Panc1 (cell line): ENCODE measurements at regions not wholly inside any gene's neighbourhood (a gene's known extent, or its start where the extent isn't known, plus 50 kb on each side); places are given as distances from the start of the nearest gene placed in this dataset.

Experiments
- ATAC-seq: fragments of 200-7000 bp; cut with Tn5 transposase; 2 replicates; pipeline ENCODE4 v1.9.1; 2020; ENCODE audit warnings: mild to moderate bottlenecking, moderate library complexity
- BruUV-seq: library from RNA; stranded (reverse); fragments of 400-500 nt; replicated peaks from 2 replicates; lab custom pipeline; 2021; lab: Mats Ljungman, UMichigan
- CTCF ChIA-PET: fragments of 300-600 bp; sonication (Branson Sonifier 250); formaldehyde crosslinking; loops from one replicate; lab custom pipeline; 2022; ENCODE audit warnings: antibody characterized with exemption; lab: Charles Lee
- POLR2A ChIA-PET: fragments of 300-600 bp; sonication (Branson Sonifier 250); formaldehyde crosslinking; loops from one replicate; lab custom pipeline; 2022; ENCODE audit warnings: antibody characterized with exemption; lab: Charles Lee
- DNase-seq: peaks from one replicate; pipeline ENCODE4 v3.0.0-alpha.2; 2010; ENCODE audit warnings: low read depth, low spot score
- H3K27ac ChIP-seq: 2 replicates; pipeline ENCODE4 v1.5.1; 2011; ENCODE audit warnings: mild to moderate bottlenecking, low read length, inconsistent platforms
- H3K27me3 ChIP-seq: fragments of 200-500 bp; sonication (Bioruptor generic); 2 replicates; pipeline ENCODE4 v1.6.0; 2014; ENCODE audit warnings: low read length, inconsistent platforms; ENCODE audit not compliant: control insufficient read depth, insufficient read depth
- H3K36me3 ChIP-seq: fragments of 200-500 bp; sonication (Bioruptor generic); 2 replicates; pipeline ENCODE4 v1.5.1; 2014; ENCODE audit warnings: inconsistent platforms, mild to moderate bottlenecking, low read length, moderate library complexity; ENCODE audit not compliant: control insufficient read depth, insufficient read depth
- H3K4me1 ChIP-seq: 2 replicates; pipeline ENCODE4 v1.5.1; 2011; ENCODE audit warnings: inconsistent platforms, mild to moderate bottlenecking, low read length, moderate library complexity; ENCODE audit not compliant: control insufficient read depth, insufficient read depth
- H3K4me3 ChIP-seq, 2 experiments: 2 replicates each; pipeline ENCODE4 v1.5.1; 2011 to 2012; ENCODE audit warnings: low read depth in 2 of 2, low read length in 2 of 2, mild to moderate bottlenecking in 2 of 2, inconsistent platforms in 1 of 2, moderate library complexity in 1 of 2
- H3K9me3 ChIP-seq: fragments of 200-500 bp; sonication (Bioruptor generic); 2 replicates; pipeline ENCODE4 v1.5.1; 2014; ENCODE audit warnings: low read depth, mild to moderate bottlenecking, inconsistent platforms, low read length, moderate library complexity; ENCODE audit not compliant: control insufficient read depth, insufficient read depth
- POLR2AphosphoS5 ChIP-seq: IDR thresholded peaks from 2 replicates; pipeline ENCODE4 v1.6.1; 2012; ENCODE audit warnings: mild to moderate bottlenecking, low read depth, low read length, moderate library complexity
- SIN3A ChIP-seq: IDR thresholded peaks from 2 replicates; pipeline ENCODE4 v1.6.1; 2012; ENCODE audit warnings: low read depth, mild to moderate bottlenecking, low read length, moderate library complexity, borderline replicate concordance; ENCODE audit not compliant: insufficient read depth
- TCF7L2 ChIP-seq: IDR thresholded peaks from 2 replicates; pipeline ENCODE4 v1.6.1; 2011; ENCODE audit warnings: mild to moderate bottlenecking, low read depth, low read length, inconsistent platforms
- in situ Hi-C: cut with HindIII; loops from 2 replicates; pipeline ENCODE4 v1.10.0; 2016; ENCODE audit warnings: low sequenced_read_pairs, low pct_unique_long_range_greater_than_20kb
- intact Hi-C: fragments of 100-400 bp; cut with micrococcal nuclease; formaldehyde crosslinking; loops from one replicate; pipeline ENCODE4 v1.10.0; 2022; ENCODE audit not compliant: unreplicated experiment
- TF ChIP-seq, protein P1 (sequence below): fragments of 450-650 bp; IDR thresholded peaks from 2 replicates; pipeline ENCODE4 v1.5.1; 2017; ENCODE audit warnings: mild to moderate bottlenecking
- TF ChIP-seq, protein P2 (sequence below), 2 experiments: IDR thresholded peaks; 2 replicates each; pipeline ENCODE4 v1.6.1; 2011 to 2012; ENCODE audit warnings: low read depth in 2 of 2, control low read depth in 1 of 2, low read length in 1 of 2, mild to moderate bottlenecking in 1 of 2, moderate library complexity in 1 of 2; ENCODE audit not compliant: insufficient read depth in 1 of 2

DNA sequence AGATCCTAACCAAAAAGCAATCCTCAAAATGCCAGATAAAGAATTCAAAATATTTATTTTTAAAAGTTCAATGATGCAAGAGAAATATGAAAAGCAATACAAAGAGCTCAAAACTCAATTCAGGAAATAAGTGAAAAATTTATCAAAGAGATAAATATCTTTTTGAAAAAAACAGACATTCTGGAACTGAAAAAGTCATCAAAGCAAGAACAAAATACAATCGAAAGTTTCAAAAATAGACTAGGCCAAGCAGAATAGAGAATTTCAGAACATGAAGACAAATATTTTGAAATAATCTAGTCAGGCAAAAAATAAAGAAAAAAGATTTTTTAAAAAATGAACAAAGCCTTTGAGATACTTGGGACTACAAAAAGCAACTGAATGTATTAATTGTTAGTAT lies 83.4 kb upstream of the STT3B start:
- no peaks in the 10 kb centered on the region for H3K9me3 ChIP-seq
- no TSS peak for BruUV-seq
- H3K36me3 ChIP-seq: no peaks in the 10 kb centered on the region
- TF ChIP-seq SIN3A: no peak
- TF ChIP-seq TCF7L2: no peak
- TF ChIP-seq, protein P1, sequence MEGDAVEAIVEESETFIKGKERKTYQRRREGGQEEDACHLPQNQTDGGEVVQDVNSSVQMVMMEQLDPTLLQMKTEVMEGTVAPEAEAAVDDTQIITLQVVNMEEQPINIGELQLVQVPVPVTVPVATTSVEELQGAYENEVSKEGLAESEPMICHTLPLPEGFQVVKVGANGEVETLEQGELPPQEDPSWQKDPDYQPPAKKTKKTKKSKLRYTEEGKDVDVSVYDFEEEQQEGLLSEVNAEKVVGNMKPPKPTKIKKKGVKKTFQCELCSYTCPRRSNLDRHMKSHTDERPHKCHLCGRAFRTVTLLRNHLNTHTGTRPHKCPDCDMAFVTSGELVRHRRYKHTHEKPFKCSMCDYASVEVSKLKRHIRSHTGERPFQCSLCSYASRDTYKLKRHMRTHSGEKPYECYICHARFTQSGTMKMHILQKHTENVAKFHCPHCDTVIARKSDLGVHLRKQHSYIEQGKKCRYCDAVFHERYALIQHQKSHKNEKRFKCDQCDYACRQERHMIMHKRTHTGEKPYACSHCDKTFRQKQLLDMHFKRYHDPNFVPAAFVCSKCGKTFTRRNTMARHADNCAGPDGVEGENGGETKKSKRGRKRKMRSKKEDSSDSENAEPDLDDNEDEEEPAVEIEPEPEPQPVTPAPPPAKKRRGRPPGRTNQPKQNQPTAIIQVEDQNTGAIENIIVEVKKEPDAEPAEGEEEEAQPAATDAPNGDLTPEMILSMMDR: no peak
- TF ChIP-seq, protein P2, sequence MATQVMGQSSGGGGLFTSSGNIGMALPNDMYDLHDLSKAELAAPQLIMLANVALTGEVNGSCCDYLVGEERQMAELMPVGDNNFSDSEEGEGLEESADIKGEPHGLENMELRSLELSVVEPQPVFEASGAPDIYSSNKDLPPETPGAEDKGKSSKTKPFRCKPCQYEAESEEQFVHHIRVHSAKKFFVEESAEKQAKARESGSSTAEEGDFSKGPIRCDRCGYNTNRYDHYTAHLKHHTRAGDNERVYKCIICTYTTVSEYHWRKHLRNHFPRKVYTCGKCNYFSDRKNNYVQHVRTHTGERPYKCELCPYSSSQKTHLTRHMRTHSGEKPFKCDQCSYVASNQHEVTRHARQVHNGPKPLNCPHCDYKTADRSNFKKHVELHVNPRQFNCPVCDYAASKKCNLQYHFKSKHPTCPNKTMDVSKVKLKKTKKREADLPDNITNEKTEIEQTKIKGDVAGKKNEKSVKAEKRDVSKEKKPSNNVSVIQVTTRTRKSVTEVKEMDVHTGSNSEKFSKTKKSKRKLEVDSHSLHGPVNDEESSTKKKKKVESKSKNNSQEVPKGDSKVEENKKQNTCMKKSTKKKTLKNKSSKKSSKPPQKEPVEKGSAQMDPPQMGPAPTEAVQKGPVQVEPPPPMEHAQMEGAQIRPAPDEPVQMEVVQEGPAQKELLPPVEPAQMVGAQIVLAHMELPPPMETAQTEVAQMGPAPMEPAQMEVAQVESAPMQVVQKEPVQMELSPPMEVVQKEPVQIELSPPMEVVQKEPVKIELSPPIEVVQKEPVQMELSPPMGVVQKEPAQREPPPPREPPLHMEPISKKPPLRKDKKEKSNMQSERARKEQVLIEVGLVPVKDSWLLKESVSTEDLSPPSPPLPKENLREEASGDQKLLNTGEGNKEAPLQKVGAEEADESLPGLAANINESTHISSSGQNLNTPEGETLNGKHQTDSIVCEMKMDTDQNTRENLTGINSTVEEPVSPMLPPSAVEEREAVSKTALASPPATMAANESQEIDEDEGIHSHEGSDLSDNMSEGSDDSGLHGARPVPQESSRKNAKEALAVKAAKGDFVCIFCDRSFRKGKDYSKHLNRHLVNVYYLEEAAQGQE (IDR thresholded peaks at IDR 0.05; ENCODE audit: insufficient read depth in 1 of 2, low read depth in 2 of 2, low read length in 1 of 2): no peak
- no peak for TF ChIP-seq POLR2AphosphoS5
- intact Hi-C loops (no loop called here), in situ Hi-C loops (no loop called here)
- no peaks in the 10 kb centered on the region for H3K4me1 ChIP-seq
- H3K4me3 ChIP-seq: no peak overlapping the region
- CTCF ChIA-PET: no interaction called here
- POLR2A ChIA-PET: no interaction called here
- ATAC-seq (no peak), DNase-seq (no peak)
- H3K27me3 ChIP-seq: no peaks in the 10 kb centered on the region
- no peak overlapping the region for H3K27ac ChIP-seq

DNA sequence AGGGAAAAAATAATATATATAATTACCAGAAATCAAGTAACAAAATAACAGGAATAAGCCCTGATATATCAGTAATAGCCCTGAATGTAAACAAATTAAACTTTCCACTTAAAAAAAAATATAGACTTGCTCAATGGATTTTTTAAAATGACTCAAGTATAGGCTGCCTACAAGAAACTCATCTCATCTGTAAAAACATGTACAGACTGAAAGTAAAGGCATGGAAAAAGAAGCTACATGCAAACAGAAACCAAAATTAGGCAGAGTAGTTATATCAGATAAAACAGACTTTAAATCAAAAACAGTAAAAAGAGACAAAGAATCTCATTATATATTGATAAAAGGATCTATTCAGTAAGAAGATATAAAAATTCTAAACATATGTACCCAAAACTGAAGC lies 82.4 kb upstream of the STT3B start:
- H3K9me3 ChIP-seq: no peaks in the 10 kb centered on the region
- CTCF ChIA-PET: no interaction called here
- in situ Hi-C loops: no loop called here
- no peak overlapping the region for H3K27ac ChIP-seq
- no peaks in the 10 kb centered on the region for H3K4me1 ChIP-seq
- no peak overlapping the region for H3K4me3 ChIP-seq
- POLR2A ChIA-PET: no interaction called here
- ATAC-seq: no peak
- DNase-seq: no peak
- BruUV-seq: no TSS peak
- TF ChIP-seq, protein P2 (IDR thresholded peaks at IDR 0.05; ENCODE audit: insufficient read depth in 1 of 2, low read depth in 2 of 2, low read length in 1 of 2): no peak
- TF ChIP-seq POLR2AphosphoS5 (no peak), SIN3A (no peak), TCF7L2 (no peak)
- TF ChIP-seq, protein P1: no peak
- H3K36me3 ChIP-seq: no peaks in the 10 kb centered on the region
- intact Hi-C loops: no loop called here
- no peaks in the 10 kb centered on the region for H3K27me3 ChIP-seq
